GM12878 (cell line): ENCODE measurements at regions not wholly inside any gene's neighbourhood (a gene's known extent, or its start where the extent isn't known, plus 50 kb on each side); places are given as distances from the start of the nearest gene placed in this dataset.
A peak's percentile ranks its signal among the peaks of the same experiment; 100 is the strongest.

Source experiments
- ATAC-seq: fragments of 200-7000 bp; cut with Tn5 transposase; 3 replicates; pipeline ENCODE4 v1.9.1; 2020; ENCODE audit warnings: mild to moderate bottlenecking, moderate library complexity
- BruUV-seq: library from RNA; stranded (reverse); fragments of 400-500 nt; replicated peaks from 2 replicates; lab custom pipeline; 2021; lab: Mats Ljungman, UMichigan
- CTCF ChIA-PET: fragments of 300-600 bp; sonication (Branson Sonifier 250); formaldehyde crosslinking; extraction: SDS; loops from one replicate; lab custom pipeline; 2021; ENCODE audit warnings: inconsistent platforms; lab: Yijun Ruan, JAX
- POLR2A ChIA-PET: fragments of 350-600 bp; formaldehyde crosslinking; extraction: SDS; loops from one replicate; lab custom pipeline; 2021; ENCODE audit warnings: inconsistent platforms; lab: Charles Lee
- RAD21 ChIA-PET: fragments of 300-600 bp; sonication (Branson Sonifier 250); formaldehyde crosslinking; loops from one replicate; lab custom pipeline; 2023; ENCODE audit warnings: antibody characterized with exemption; ENCODE audit not compliant: unreplicated experiment; lab: Charles Lee
- SMC1A ChIA-PET: fragments of 300-600 bp; sonication (Branson Sonifier 250); formaldehyde crosslinking; loops from one replicate; lab custom pipeline; 2023; ENCODE audit not compliant: unreplicated experiment, uncharacterized antibody; lab: Charles Lee
- DNase-seq: peaks from one replicate; pipeline ENCODE4 v3.0.0-alpha.2; 2011; ENCODE audit warnings: low read depth, low spot score
- FAIRE-seq: peaks from 3 replicates; lab custom pipeline; 2011; peaks lifted over from hg19 to GRCh38; lab: Jason Lieb, UNC
- H2AFZ ChIP-seq: 2 replicates; pipeline ENCODE4 v1.6.0; 2011; ENCODE audit warnings: low read depth, low read length, control low read depth; ENCODE audit not compliant: control insufficient read depth
- H3K27ac ChIP-seq: 2 replicates; pipeline ENCODE4 v1.5.1; 2011; ENCODE audit warnings: control low read depth; ENCODE audit not compliant: control insufficient read depth, insufficient read depth
- H3K27me3 ChIP-seq, 2 experiments: replicated peaks in 1 of 2; 2 replicates each; pipeline versions ENCODE4 v1.6.0 to v1.6.1; 2011; ENCODE audit warnings: low read length in 1 of 2; ENCODE audit not compliant: control insufficient read depth in 2 of 2, insufficient read depth in 2 of 2
- H3K36me3 ChIP-seq, 2 experiments: 2 replicates each; pipeline ENCODE4 v1.5.1; 2011; ENCODE audit warnings: low read length in 1 of 2; ENCODE audit not compliant: control insufficient read depth in 2 of 2, insufficient read depth in 2 of 2
- H3K4me1 ChIP-seq: 2 replicates; pipeline ENCODE4 v1.6.1; 2011; ENCODE audit warnings: mild to moderate bottlenecking, low read length, moderate library complexity, mixed read lengths; ENCODE audit not compliant: control insufficient read depth, insufficient read depth
- H3K4me2 ChIP-seq: 2 replicates; pipeline ENCODE4 v1.6.0; 2011; ENCODE audit warnings: control low read depth; ENCODE audit not compliant: control insufficient read depth, insufficient read depth
- H3K4me3 ChIP-seq: fragments of 200-600 bp; sonication (generic); 2 replicates; pipeline ENCODE4 v1.5.1; 2016
- H3K79me2 ChIP-seq: 2 replicates; pipeline ENCODE4 v1.6.0; 2011; ENCODE audit warnings: low read length; ENCODE audit not compliant: control insufficient read depth, insufficient read depth
- H3K9ac ChIP-seq: 2 replicates; pipeline ENCODE4 v1.8.0; 2011; ENCODE audit warnings: low read length, control low read depth, mixed read lengths; ENCODE audit not compliant: control insufficient read depth, insufficient read depth
- H3K9me3 ChIP-seq: replicated peaks from 3 replicates; pipeline ENCODE4 v1.5.1; 2011; ENCODE audit warnings: mild to moderate bottlenecking, low read length; ENCODE audit not compliant: control insufficient read depth, insufficient read depth
- H4K20me1 ChIP-seq: 2 replicates; pipeline ENCODE4 v1.6.0; 2011; ENCODE audit not compliant: control insufficient read depth, insufficient read depth
- BCL11A ChIP-seq: IDR thresholded peaks from 2 replicates; pipeline ENCODE4 v1.6.1; 2011; ENCODE audit warnings: low read depth, low read length
- BHLHE40 ChIP-seq, 2 experiments: fragments of 450-650 bp in 1 of 2; IDR thresholded peaks; 2 replicates each; pipeline ENCODE4 v1.6.1; 2011 to 2017; ENCODE audit warnings: low read depth in 2 of 2, borderline replicate concordance in 1 of 2, improper control_type of control experiment in 1 of 2, low read length in 1 of 2, mild to moderate bottlenecking in 1 of 2
- DPF2 ChIP-seq: fragments of 450-650 bp; IDR thresholded peaks from 2 replicates; pipeline ENCODE4 v1.6.1; 2017; ENCODE audit warnings: mild to moderate bottlenecking
- IKZF1 ChIP-seq: fragments of 450-650 bp; conservative IDR thresholded peaks from 2 replicates; pipeline ENCODE4 v1.6.1; 2017; ENCODE audit warnings: antibody characterized with exemption, mild to moderate bottlenecking
- IKZF2 ChIP-seq, 2 experiments: fragments of 450-650 bp; IDR thresholded peaks; 2 replicates each; pipeline ENCODE4 v1.6.1; 2017; ENCODE audit warnings: mild to moderate bottlenecking in 2 of 2, moderate library complexity in 2 of 2
- MTA2 ChIP-seq: fragments of 450-650 bp; IDR thresholded peaks from 2 replicates; pipeline ENCODE4 v1.6.1; 2016; ENCODE audit warnings: low read depth, mild to moderate bottlenecking, moderate library complexity
- MYB ChIP-seq: fragments of 150-350 bp; IDR thresholded peaks from 2 replicates; pipeline ENCODE4 v1.6.1; 2014; ENCODE audit warnings: mild to moderate bottlenecking, low read depth, low read length, borderline replicate concordance
- NFYA ChIP-seq: IDR thresholded peaks from 2 replicates; pipeline ENCODE4 v1.6.1; 2011; ENCODE audit warnings: low read depth, mild to moderate bottlenecking, low read length, improper control_type of control experiment, borderline replicate concordance
- SMARCA5 ChIP-seq: fragments of 450-650 bp; IDR thresholded peaks from 2 replicates; pipeline ENCODE4 v1.6.1; 2017; ENCODE audit warnings: mild to moderate bottlenecking
- SPI1 ChIP-seq: IDR thresholded peaks from 2 replicates; pipeline ENCODE4 v1.6.1; 2011; ENCODE audit warnings: low read depth, mild to moderate bottlenecking, low read length, moderate library complexity, borderline replicate concordance; ENCODE audit not compliant: insufficient read depth
- TCF12 ChIP-seq: IDR thresholded peaks from 2 replicates; pipeline ENCODE4 v1.6.1; 2011; ENCODE audit warnings: low read depth, mild to moderate bottlenecking, low read length
- ZNF217 ChIP-seq: fragments of 450-650 bp; IDR thresholded peaks from 2 replicates; pipeline ENCODE4 v1.6.1; 2017; ENCODE audit warnings: antibody characterized with exemption, mild to moderate bottlenecking
- WGBS: methylation state at CpG from one replicate; pipeline ENCODE4 v1.1.6; 2016; ENCODE audit warnings: low lambda C conversion rate; ENCODE audit not compliant: insufficient replicate concordance, insufficient coverage; ENCODE audit errors: missing lambda C conversion rate; 5-methylcytosine and 5-hydroxymethylcytosine counted together
- in situ Hi-C: fragments of 300-500 bp; cut with MboI; formaldehyde crosslinking; loops from 9 replicates; pipeline ENCODE4 v1.14.3; 2018; ENCODE audit warnings: mixed read lengths
- intact Hi-C: fragments of 100-400 bp; cut with micrococcal nuclease; formaldehyde crosslinking; loops from one replicate; pipeline ENCODE4 v1.14.2; 2022; ENCODE audit not compliant: unreplicated experiment
- TF ChIP-seq, protein P1 (sequence below): IDR thresholded peaks from 2 replicates; pipeline ENCODE4 v1.6.1; 2012; ENCODE audit warnings: low read depth, low read length, improper control_type of control experiment
- TF ChIP-seq, protein P2 (sequence below): IDR thresholded peaks from 2 replicates; pipeline ENCODE4 v1.6.1; 2011; ENCODE audit warnings: low read depth, mild to moderate bottlenecking, low read length, moderate library complexity, borderline replicate concordance; ENCODE audit errors: extremely low read depth
- TF ChIP-seq, protein P3 (sequence below): fragments of 450-650 bp; IDR thresholded peaks from 2 replicates; pipeline ENCODE4 v1.6.1; 2017; ENCODE audit warnings: low read depth, mild to moderate bottlenecking, moderate library complexity

GRCh38 chr3:22952860-22953259 is 250.3 kb upstream of the UBE2E2 start:
- CTCF ChIA-PET, result no interaction called here
- TF ChIP-seq IKZF1, result no peak
- TF ChIP-seq NFYA, result no peak

GRCh38 chr3:22959593-22959992 is 243.5 kb upstream of the UBE2E2 start:
- no peak overlapping the region for H3K27ac ChIP-seq
- H3K79me2 ChIP-seq, result no peaks in the 10 kb centered on the region
- WGBS, result 7% methylated on average over 3 of the region's 3 CpGs
- H3K9me3 ChIP-seq, result no peaks in the 10 kb centered on the region
- peak overlapping the region; percentile 21 for H3K4me2 ChIP-seq
- H4K20me1 ChIP-seq, result no peaks in the 10 kb centered on the region
- no peak for FAIRE-seq
- DNase-seq, result peak; percentile 72
- ChIA-PET CTCF (interaction anchor here (0.8 to 5.6 kb wide), 4 partner anchors 9 to 395 kb away, joined by 3 to 36 read pairs (median 21); no protein-coding TSS in a partner anchor), SMC1A (interaction anchor here (1.8 kb wide), 1 partner anchor 37 kb away, joined by 7 read pairs; no protein-coding TSS in a partner anchor), POLR2A (no interaction called here), RAD21 (interaction anchor here (0.6 to 2.6 kb wide), 3 partner anchors 37 to 870 kb away, joined by 3 to 13 read pairs (median 4); no protein-coding TSS in a partner anchor)
- H3K4me3 ChIP-seq, result no peak overlapping the region
- H3K27me3 ChIP-seq, result no peaks in the 10 kb centered on the region
- H3K4me1 ChIP-seq, result peaks cover 11% of the 10 kb centered on the region; the same call in 1 of the 2 replicates
- BruUV-seq, result no TSS peak
- H3K36me3 ChIP-seq, result no peaks in the 10 kb centered on the region
- H2AFZ ChIP-seq, result peak overlapping the region; percentile 16; the same call in 1 of the 2 replicates
- in situ Hi-C loops (loop anchor here (10.0 kb wide), 1 partner anchor 395 kb away; no protein-coding TSS in a partner anchor), intact Hi-C loops (no loop called here)
- no peak overlapping the region for H3K9ac ChIP-seq
- ATAC-seq, result peak; percentile 97
- TF ChIP-seq, protein P1, sequence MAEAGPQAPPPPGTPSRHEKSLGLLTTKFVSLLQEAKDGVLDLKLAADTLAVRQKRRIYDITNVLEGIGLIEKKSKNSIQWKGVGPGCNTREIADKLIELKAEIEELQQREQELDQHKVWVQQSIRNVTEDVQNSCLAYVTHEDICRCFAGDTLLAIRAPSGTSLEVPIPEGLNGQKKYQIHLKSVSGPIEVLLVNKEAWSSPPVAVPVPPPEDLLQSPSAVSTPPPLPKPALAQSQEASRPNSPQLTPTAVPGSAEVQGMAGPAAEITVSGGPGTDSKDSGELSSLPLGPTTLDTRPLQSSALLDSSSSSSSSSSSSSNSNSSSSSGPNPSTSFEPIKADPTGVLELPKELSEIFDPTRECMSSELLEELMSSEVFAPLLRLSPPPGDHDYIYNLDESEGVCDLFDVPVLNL, result no peak
- 0 out of 2 replicates have a peak, but pooled peaks have one; percentile 44 for TF ChIP-seq BCL11A
- TF ChIP-seq BHLHE40 (IDR thresholded peaks at IDR 0.05; ENCODE audit: borderline replicate concordance in 1 of 2, low read depth in 2 of 2, low read length in 1 of 2), result peak in 1 of 2 experiments; percentile 39; a peak in 1 of 4 replicates
- TF ChIP-seq, protein P2, sequence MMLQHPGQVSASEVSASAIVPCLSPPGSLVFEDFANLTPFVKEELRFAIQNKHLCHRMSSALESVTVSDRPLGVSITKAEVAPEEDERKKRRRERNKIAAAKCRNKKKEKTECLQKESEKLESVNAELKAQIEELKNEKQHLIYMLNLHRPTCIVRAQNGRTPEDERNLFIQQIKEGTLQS, result no peak
- TF ChIP-seq TCF12, result no peak
- TF ChIP-seq, protein P3, sequence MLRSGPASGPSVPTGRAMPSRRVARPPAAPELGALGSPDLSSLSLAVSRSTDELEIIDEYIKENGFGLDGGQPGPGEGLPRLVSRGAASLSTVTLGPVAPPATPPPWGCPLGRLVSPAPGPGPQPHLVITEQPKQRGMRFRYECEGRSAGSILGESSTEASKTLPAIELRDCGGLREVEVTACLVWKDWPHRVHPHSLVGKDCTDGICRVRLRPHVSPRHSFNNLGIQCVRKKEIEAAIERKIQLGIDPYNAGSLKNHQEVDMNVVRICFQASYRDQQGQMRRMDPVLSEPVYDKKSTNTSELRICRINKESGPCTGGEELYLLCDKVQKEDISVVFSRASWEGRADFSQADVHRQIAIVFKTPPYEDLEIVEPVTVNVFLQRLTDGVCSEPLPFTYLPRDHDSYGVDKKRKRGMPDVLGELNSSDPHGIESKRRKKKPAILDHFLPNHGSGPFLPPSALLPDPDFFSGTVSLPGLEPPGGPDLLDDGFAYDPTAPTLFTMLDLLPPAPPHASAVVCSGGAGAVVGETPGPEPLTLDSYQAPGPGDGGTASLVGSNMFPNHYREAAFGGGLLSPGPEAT, result peak; percentile 76; the same call in 1 of the 2 replicates
- peak; percentile 70 to 85; a peak in 3 of 4 replicates for TF ChIP-seq IKZF2 (IDR thresholded peaks at IDR 0.05)
- TF ChIP-seq SMARCA5, result no peak
- TF ChIP-seq SPI1, result peak; percentile 37; the same call in 1 of the 2 replicates
- 0 out of 2 replicates have a peak, but pooled peaks have one; percentile 46 for TF ChIP-seq DPF2
- peak; percentile 42; the same call in 1 of the 2 replicates for TF ChIP-seq ZNF217
- peak; percentile 12; the same call in 1 of the 2 replicates for TF ChIP-seq MTA2
- no peak for TF ChIP-seq MYB

More at GRCh38 chr3:22952860-22953259, 250.3 kb upstream of the UBE2E2 start:
- RAD21 ChIA-PET, result no interaction called here
- no peak overlapping the region for H3K27ac ChIP-seq
- H3K4me2 ChIP-seq, result no peak overlapping the region
- H3K36me3 ChIP-seq, result no peaks in the 10 kb centered on the region
- H4K20me1 ChIP-seq, result no peaks in the 10 kb centered on the region
- no peak overlapping the region for H3K9ac ChIP-seq
- intact Hi-C loops (no loop called here), in situ Hi-C loops (loop anchor here (10.0 kb wide), 1 partner anchor 388 kb away; no protein-coding TSS in a partner anchor)
- SMC1A ChIA-PET, result no interaction called here
- no peaks in the 10 kb centered on the region for H3K79me2 ChIP-seq
- WGBS, result 40% methylated on average over 3 of the region's 3 CpGs
- no peak overlapping the region for H2AFZ ChIP-seq
- no TSS peak for BruUV-seq
- ATAC-seq (no peak), FAIRE-seq (no peak), DNase-seq (no peak)
- H3K4me3 ChIP-seq, result no peak overlapping the region
- H3K4me1 ChIP-seq, result no peaks in the 10 kb centered on the region
- POLR2A ChIA-PET, result no interaction called here
- H3K9me3 ChIP-seq, result no peaks in the 10 kb centered on the region
- no peaks in the 10 kb centered on the region; a peak in 1 of 4 replicates for H3K27me3 ChIP-seq
